Immature natural killer cell (primary cell): ENCODE measurements at regions not wholly inside any gene's neighbourhood (a gene's known extent, or its start where the extent isn't known, plus 50 kb on each side); places are given as distances from the start of the nearest gene placed in this dataset.

Source experiments
- DNase-seq, 3 donors: peaks; one replicate each; pipeline ENCODE4 v3.0.0; 2022; ENCODE audit warnings: mixed read lengths in 1 of 3
- H3K27ac Mint-ChIP-seq, 6 donors: one replicate each; pipeline ENCODE4 v1.8.0; 2020; ENCODE audit warnings: mixed read lengths in 6 of 6, mild to moderate bottlenecking in 5 of 6, inconsistent platforms in 4 of 6, moderate library complexity in 3 of 6
- H3K27me3 Mint-ChIP-seq, 3 donors: one replicate each; pipeline ENCODE4 v1.8.0; 2020 to 2021; ENCODE audit warnings: low read depth in 3 of 3, mild to moderate bottlenecking in 3 of 3, mixed read lengths in 3 of 3, moderate library complexity in 3 of 3, inconsistent platforms in 1 of 3
- H3K36me3 Mint-ChIP-seq, 3 donors: one replicate each; pipeline ENCODE4 v1.8.0; 2020; ENCODE audit warnings: mixed read lengths in 3 of 3, inconsistent platforms in 2 of 3, mild to moderate bottlenecking in 2 of 3
- H3K4me1 Mint-ChIP-seq, 2 donors: one replicate each; pipeline ENCODE4 v1.8.0; 2020; ENCODE audit warnings: inconsistent platforms in 2 of 2, mild to moderate bottlenecking in 2 of 2, mixed read lengths in 2 of 2, moderate library complexity in 1 of 2
- H3K4me3 Mint-ChIP-seq, 5 donors: one replicate each; pipeline ENCODE4 v1.8.0; 2020; ENCODE audit warnings: mild to moderate bottlenecking in 5 of 5, mixed read lengths in 5 of 5, inconsistent platforms in 3 of 5, moderate library complexity in 3 of 5
- H3K9me3 Mint-ChIP-seq, 6 donors: one replicate each; pipeline ENCODE4 v1.8.0; 2020; ENCODE audit warnings: mild to moderate bottlenecking in 6 of 6, mixed read lengths in 6 of 6, inconsistent platforms in 4 of 6, moderate library complexity in 3 of 6

GRCh38 chr11:97355230-97355629 is 965.4 kb downstream of the JRKL start:
- DNase-seq, result no peak
- Mint-ChIP-seq H3K36me3 (no peaks in the 10 kb centered on the region), H3K4me3 (no peak overlapping the region), H3K9me3 (peaks cover 2 to 66% (median 32%) of the 10 kb centered on the region in 6 donors), H3K4me1 (no peaks in the 10 kb centered on the region), H3K27me3 (no peaks in the 10 kb centered on the region), H3K27ac (no peak overlapping the region)

DNA sequence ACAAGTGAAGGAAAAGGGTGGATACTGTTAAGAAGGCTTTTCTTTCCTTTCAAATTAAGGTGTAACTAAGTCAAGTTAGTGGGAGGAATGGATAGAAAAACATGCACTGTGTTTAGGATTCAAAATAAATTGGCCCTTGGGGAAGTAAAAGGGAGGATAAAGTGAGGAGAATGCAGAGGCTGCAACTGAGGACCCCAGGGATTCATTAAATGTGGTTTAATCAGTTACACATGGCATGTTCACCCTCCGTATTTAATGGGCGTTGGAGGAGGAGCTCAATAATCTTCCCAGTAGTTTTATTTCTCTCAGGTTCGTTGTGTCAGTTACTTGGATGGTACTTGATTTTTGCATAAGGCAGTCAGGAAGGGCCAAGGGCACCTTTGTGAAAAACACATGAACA is 966.3 kb downstream of the JRKL start:
- Mint-ChIP-seq H3K36me3 (no peaks in the 10 kb centered on the region), H3K4me1 (no peaks in the 10 kb centered on the region), H3K27ac (no peak overlapping the region), H3K4me3 (no peak overlapping the region), H3K27me3 (no peaks in the 10 kb centered on the region), H3K9me3 (peaks cover 4 to 58% (median 27%) of the 10 kb centered on the region in 6 donors)
- no peak for DNase-seq

DNA sequence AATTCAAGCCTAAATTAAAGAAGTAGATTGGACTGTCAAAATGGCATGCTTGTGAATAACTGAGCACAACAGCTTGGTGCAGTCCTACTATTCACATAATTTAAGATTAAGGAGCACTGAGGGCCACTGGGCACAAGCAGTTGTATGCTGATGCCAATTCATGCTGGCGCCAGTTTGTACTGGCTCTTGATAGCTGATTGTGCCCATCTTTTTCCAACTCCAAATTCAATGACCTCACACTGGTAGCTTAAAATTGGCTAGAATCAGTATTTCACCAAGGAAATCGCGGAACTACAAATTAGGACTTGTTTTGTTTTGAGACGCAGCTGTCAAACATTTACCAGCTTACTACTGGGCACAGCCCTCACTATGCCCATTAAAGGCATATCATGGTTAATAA is 969.2 kb downstream of the JRKL start:
- Mint-ChIP-seq H3K4me1 (no peaks in the 10 kb centered on the region), H3K4me3 (no peak overlapping the region), H3K9me3 (peaks cover 3 to 61% (median 14%) of the 10 kb centered on the region in 6 donors), H3K27me3 (no peaks in the 10 kb centered on the region), H3K36me3 (no peaks in the 10 kb centered on the region), H3K27ac (no peak overlapping the region)
- DNase-seq, result no peak

DNA sequence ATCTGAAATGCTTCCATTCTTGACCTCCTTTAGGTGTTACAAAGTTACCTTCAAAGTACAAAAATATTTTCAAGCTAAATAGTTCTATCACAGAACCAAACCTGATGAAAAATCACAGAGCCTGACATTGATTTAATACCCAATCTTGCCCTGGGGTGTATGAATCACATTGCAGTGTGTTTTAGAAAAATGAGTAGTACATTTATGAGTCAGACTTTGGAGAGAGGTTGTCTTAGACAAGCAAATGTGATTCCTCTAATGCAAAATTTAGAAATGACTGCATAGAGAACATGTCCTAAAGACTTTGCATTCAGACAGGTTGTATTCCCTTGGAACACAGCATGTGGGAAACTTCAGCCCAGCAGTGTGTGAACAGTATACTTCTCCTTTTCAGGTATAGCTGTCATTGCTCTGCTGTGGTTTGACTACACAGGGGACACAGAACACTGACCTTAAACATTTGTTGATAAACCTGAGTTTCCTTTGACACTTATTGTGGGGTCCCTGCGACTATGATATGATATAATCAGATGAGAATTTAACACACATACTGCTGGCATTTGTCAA is 972.1 kb downstream of the JRKL start:
- H3K4me3 Mint-ChIP-seq, result no peak overlapping the region
- H3K27me3 Mint-ChIP-seq, result no peaks in the 10 kb centered on the region
- DNase-seq, result no peak
- peaks cover 0 to 4% (median 0%) of the 10 kb centered on the region in 3 donors for H3K36me3 Mint-ChIP-seq
- H3K4me1 Mint-ChIP-seq, result no peaks in the 10 kb centered on the region
- peaks cover 10 to 68% (median 27%) of the 10 kb centered on the region in 6 donors for H3K9me3 Mint-ChIP-seq
- H3K27ac Mint-ChIP-seq, result no peak overlapping the region

DNA sequence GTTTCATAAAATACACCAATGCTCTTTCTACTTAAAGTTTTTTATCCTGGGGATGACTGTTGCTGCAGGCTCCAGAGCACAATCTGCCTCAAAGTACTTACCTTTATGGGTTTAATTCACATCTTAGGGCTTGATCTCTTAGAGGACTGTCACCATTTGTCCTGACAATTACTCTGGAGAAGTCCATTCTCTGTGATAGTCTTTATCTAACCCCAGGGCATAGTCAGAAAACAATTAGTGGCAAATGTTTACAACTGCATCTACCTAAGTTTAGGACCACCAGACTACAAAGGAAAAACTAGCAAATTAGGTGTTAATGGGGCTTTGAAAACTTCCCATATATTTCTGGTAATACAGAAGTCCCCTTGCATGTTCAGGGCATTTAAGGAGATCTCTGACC is 973.5 kb downstream of the JRKL start:
- DNase-seq, result no peak
- H3K27ac Mint-ChIP-seq, result no peak overlapping the region
- H3K4me1 Mint-ChIP-seq, result no peaks in the 10 kb centered on the region
- H3K27me3 Mint-ChIP-seq, result no peaks in the 10 kb centered on the region
- H3K4me3 Mint-ChIP-seq, result no peak overlapping the region
- H3K9me3 Mint-ChIP-seq, result peaks cover 13 to 71% (median 34%) of the 10 kb centered on the region in 6 donors
- peaks cover 0 to 6% (median 0%) of the 10 kb centered on the region in 3 donors for H3K36me3 Mint-ChIP-seq

GRCh38 chr11:97364047-97364446 is 974.2 kb downstream of the JRKL start:
- DNase-seq, result no peak
- no peak overlapping the region for H3K27ac Mint-ChIP-seq
- no peak overlapping the region for H3K4me3 Mint-ChIP-seq
- peaks cover 0 to 6% (median 0%) of the 10 kb centered on the region in 3 donors for H3K36me3 Mint-ChIP-seq
- H3K27me3 Mint-ChIP-seq, result no peaks in the 10 kb centered on the region
- H3K4me1 Mint-ChIP-seq, result no peaks in the 10 kb centered on the region
- H3K9me3 Mint-ChIP-seq, result peaks cover 17 to 71% (median 40%) of the 10 kb centered on the region in 6 donors

DNA sequence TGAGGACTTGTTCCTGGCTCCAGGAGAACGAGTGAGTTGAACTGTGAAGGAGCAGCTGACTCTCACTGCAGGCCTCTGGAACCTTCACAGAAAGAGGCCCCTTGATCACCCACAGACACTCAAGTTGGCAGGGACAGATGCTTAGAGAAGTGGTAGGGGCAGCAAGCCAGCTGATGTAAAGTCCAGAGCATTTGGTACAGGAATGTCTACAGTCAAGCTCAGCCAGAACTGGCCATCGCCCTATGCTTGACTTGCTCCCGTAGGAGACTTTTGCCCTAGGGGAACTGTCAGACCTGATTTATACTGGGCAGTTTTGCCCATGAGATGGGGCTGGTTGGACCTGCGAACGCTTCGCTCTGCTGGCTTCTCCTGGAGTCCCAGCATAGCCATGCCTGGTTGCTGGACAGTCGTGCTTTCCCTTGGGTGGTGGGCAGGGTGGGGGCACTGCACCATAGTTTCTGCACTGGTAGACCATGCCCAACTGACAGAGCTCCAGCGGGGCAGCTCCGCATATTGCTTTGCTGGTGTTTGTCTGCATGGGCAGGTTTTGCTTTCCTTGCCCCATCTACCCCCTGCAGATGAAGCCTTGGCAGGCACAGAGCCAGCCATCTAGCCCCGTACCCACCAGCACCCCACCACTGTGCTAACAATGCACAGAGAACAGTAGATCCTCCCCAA is 977.7 kb downstream of the JRKL start:
- Mint-ChIP-seq H3K27me3 (no peaks in the 10 kb centered on the region), H3K36me3 (peaks cover 0 to 6% (median 0%) of the 10 kb centered on the region in 3 donors), H3K4me3 (no peak overlapping the region), H3K4me1 (no peaks in the 10 kb centered on the region), H3K27ac (no peak overlapping the region), H3K9me3 (peaks cover 17 to 78% (median 55%) of the 10 kb centered on the region in 6 donors)
- no peak for DNase-seq

- no peaks in the 10 kb centered on the region for H3K27me3 Mint-ChIP-seq
- no peak overlapping the region for H3K27ac Mint-ChIP-seq
- H3K4me3 Mint-ChIP-seq, result no peak overlapping the region
- H3K9me3 Mint-ChIP-seq, result peaks cover 6 to 57% (median 28%) of the 10 kb centered on the region in 6 donors
- H3K4me1 Mint-ChIP-seq, result no peaks in the 10 kb centered on the region
- DNase-seq, result no peak
- no peaks in the 10 kb centered on the region for H3K36me3 Mint-ChIP-seq
Measured at GRCh38 chr11:97389270-97389669, 999.5 kb downstream of the JRKL start.

DNA sequence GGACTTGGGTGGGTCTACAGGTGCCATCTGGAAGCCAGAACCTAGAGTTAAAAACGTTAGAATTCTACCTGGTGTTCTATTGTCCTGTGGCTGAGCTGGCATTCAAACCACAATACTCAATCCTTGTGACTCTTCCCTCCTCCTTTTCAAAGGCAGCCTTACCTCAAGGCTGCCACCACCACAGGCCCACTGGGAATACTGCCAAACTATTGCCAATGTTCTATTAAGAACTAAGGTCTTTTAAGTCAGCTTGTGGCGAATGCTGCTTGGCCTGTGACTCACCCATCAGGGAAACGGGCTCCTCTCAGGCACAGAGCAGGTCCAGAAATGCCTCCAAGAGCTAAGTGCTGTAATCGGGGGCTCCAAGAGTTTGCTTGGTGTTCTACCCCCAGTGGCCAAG is 1008.4 kb downstream of the JRKL start:
- DNase-seq, result no peak
- Mint-ChIP-seq H3K4me1 (no peaks in the 10 kb centered on the region), H3K9me3 (peaks cover 9 to 67% (median 34%) of the 10 kb centered on the region in 6 donors), H3K4me3 (no peak overlapping the region), H3K27ac (no peak overlapping the region), H3K36me3 (no peaks in the 10 kb centered on the region), H3K27me3 (peaks cover 0 to 3% (median 2%) of the 10 kb centered on the region in 3 donors)

DNA sequence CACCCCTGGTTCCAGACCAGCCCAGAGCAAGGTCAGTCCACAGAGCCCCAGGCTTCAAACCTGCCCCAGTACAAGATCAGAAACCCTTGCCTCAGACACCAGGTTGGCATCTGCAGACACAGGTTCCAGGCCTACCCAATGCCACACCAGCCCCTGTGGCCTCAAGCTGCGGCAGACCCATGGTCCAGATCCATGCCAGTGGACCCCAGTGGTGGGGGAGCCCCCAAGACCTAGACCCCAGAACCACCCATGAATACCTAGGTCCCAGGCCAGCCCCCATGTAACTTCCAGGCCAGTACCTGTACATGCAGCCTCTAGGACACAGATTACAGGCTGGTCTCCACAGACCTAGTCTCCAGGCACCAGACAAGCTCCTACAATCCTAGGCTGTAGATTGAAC is 1019.3 kb downstream of the JRKL start:
- DNase-seq, result no peak
- peaks cover 0 to 2% (median 0%) of the 10 kb centered on the region in 3 donors for H3K27me3 Mint-ChIP-seq
- H3K27ac Mint-ChIP-seq, result no peak overlapping the region
- peaks cover 15 to 76% (median 44%) of the 10 kb centered on the region in 6 donors for H3K9me3 Mint-ChIP-seq
- H3K4me3 Mint-ChIP-seq, result no peak overlapping the region
- no peaks in the 10 kb centered on the region for H3K4me1 Mint-ChIP-seq
- H3K36me3 Mint-ChIP-seq, result peaks cover 0 to 3% (median 0%) of the 10 kb centered on the region in 3 donors

DNA sequence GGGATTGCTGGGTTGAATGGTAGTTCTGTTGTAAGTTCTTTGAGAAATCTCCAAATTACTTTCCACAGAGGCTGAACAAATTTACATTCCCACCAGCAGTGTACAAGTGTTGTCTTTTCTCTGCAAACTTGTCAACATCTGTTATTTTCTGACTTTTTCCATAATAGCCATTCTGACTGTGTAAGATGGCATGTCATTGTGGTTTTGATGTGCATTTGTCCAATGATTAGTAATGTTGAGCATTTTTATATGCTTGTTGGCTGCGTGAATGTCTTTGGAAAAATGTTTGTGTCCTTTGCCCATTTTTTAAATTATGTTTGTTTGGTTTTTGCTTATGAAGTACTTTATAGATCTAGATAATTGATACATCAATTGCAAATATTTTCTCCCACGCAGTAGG is 1025.0 kb downstream of the JRKL start:
- Mint-ChIP-seq H3K9me3 (peaks cover 13 to 57% (median 37%) of the 10 kb centered on the region in 6 donors), H3K4me1 (no peaks in the 10 kb centered on the region), H3K36me3 (peaks cover 0 to 3% (median 0%) of the 10 kb centered on the region in 3 donors), H3K27ac (no peak overlapping the region), H3K27me3 (peaks cover 0 to 2% (median 0%) of the 10 kb centered on the region in 3 donors), H3K4me3 (no peak overlapping the region)
- DNase-seq, result no peak

DNA sequence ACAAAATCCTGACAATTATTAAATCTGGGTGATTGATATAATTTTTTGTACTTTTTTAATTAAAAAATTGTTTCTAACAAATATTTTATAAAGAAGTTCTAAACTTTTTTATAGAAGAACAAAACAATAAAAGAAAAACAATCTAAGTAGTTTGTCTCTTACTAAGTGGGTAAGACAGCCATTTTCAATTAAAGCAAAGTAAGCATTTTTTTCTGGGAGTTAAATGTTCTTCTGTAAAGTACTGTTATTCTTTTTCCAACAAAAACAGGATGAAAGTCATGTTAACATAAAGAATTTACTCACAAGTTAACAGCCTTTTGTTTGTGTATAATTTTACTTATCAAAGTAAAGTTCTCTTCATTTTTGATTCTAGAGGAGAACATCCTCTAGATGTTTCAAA is 1029.9 kb downstream of the JRKL start:
- no peaks in the 10 kb centered on the region for H3K4me1 Mint-ChIP-seq
- H3K9me3 Mint-ChIP-seq, result peaks cover 4 to 52% (median 34%) of the 10 kb centered on the region in 6 donors
- peaks cover 0 to 2% (median 0%) of the 10 kb centered on the region in 3 donors for H3K27me3 Mint-ChIP-seq
- no peak overlapping the region for H3K4me3 Mint-ChIP-seq
- no peak overlapping the region for H3K27ac Mint-ChIP-seq
- no peak for DNase-seq
- H3K36me3 Mint-ChIP-seq, result no peaks in the 10 kb centered on the region

DNA sequence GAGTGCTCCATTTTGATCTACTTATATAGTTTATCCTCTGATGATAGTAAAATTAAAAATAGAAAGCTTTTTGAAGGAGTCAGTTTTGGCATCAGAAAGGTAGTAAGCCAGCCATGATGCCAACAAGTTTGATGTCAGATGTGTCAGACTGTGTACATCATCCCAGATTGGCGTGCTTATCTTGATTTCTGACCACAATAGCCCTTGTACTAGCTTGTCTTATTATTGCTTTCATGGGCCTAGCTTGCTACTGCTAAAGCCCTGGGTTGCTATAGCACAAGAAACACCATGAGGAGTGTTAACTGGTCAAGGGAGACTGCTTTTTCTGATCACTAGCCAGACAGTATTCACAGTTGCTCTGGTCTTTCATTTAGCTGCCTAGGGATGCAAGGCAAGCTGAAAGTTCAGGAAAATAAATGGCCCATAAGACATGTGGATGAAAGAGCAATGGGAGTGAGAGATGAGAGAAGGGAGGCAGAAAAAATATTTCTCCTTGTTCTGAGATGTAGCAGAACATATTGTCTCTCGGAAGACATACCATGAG is 1038.5 kb downstream of the JRKL start:
- no peaks in the 10 kb centered on the region for H3K36me3 Mint-ChIP-seq
- H3K27ac Mint-ChIP-seq, result no peak overlapping the region
- H3K27me3 Mint-ChIP-seq, result no peaks in the 10 kb centered on the region
- H3K4me1 Mint-ChIP-seq, result no peaks in the 10 kb centered on the region
- DNase-seq, result no peak
- peaks cover 4 to 34% (median 16%) of the 10 kb centered on the region in 6 donors for H3K9me3 Mint-ChIP-seq
- no peak overlapping the region for H3K4me3 Mint-ChIP-seq

- Mint-ChIP-seq H3K4me1 (no peaks in the 10 kb centered on the region), H3K9me3 (peaks cover 4 to 35% (median 18%) of the 10 kb centered on the region in 6 donors)
Measured at GRCh38 chr11:97430877-97431276, 1041.1 kb downstream of the JRKL start.

More at GRCh38 chr11:97430877-97431276, 1041.1 kb downstream of the JRKL start:
- Mint-ChIP-seq H3K27me3 (no peaks in the 10 kb centered on the region), H3K36me3 (no peaks in the 10 kb centered on the region), H3K4me3 (no peak overlapping the region), H3K27ac (no peak overlapping the region)
- DNase-seq, result no peak
